GM10248 (cell line): ENCODE measurements at regions not wholly inside any gene's neighbourhood (a gene's known extent, or its start where the extent isn't known, plus 50 kb on each side); places are given as distances from the start of the nearest gene placed in this dataset.
"Not testable (repeated sequence)": the region's sequence is repeated elsewhere in the genome, so short reads cannot be mapped to it uniquely, and the experiment has no call there.

Experiments
- CTCF ChIA-PET: fragments of 300-600 bp; sonication (Branson Sonifier 250); formaldehyde crosslinking; extraction: SDS; loops from one replicate; lab custom pipeline; 2021; ENCODE audit warnings: antibody characterized with exemption; lab: Yijun Ruan, JAX
- POLR2A ChIA-PET: fragments of 350-650 bp; sonication (Branson Sonifier 250); formaldehyde crosslinking; extraction: SDS; loops from one replicate; lab custom pipeline; 2020; ENCODE audit warnings: antibody characterized with exemption; lab: Yijun Ruan, JAX
- DNase-seq: peaks from one replicate; pipeline ENCODE4 v3.0.0; 2012; ENCODE audit errors: extremely low spot score
- TF ChIP-seq, protein P1 (sequence below): IDR thresholded peaks from 2 replicates; pipeline ENCODE4 v1.5.1; 2012; ENCODE audit warnings: mild to moderate bottlenecking, low read depth; ENCODE audit errors: extremely low read depth, missing control alignments, control extremely low read depth

DNA sequence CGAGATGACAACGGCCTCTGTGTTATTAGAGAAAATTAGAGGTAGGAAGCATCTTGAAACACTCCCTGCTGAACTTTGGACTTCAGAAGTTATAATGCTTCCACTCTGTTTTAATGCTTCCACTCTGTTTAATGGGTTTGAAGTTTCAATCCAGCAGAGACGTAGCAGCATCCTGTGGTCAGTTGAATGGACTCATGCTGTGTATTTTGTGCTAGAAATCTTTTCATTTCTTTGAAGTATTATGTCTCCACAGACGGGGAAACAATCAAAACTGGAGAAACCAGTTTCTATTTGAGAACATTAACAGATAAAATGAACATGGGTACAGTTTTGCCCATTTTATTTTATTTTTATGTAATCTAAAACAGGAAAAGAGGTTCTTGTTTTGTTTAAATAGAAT lies 1736.2 kb downstream of the SLITRK5 start:
- ChIA-PET POLR2A (no interaction called here), CTCF (no interaction called here)
- no peak for DNase-seq
- TF ChIP-seq, protein P1, sequence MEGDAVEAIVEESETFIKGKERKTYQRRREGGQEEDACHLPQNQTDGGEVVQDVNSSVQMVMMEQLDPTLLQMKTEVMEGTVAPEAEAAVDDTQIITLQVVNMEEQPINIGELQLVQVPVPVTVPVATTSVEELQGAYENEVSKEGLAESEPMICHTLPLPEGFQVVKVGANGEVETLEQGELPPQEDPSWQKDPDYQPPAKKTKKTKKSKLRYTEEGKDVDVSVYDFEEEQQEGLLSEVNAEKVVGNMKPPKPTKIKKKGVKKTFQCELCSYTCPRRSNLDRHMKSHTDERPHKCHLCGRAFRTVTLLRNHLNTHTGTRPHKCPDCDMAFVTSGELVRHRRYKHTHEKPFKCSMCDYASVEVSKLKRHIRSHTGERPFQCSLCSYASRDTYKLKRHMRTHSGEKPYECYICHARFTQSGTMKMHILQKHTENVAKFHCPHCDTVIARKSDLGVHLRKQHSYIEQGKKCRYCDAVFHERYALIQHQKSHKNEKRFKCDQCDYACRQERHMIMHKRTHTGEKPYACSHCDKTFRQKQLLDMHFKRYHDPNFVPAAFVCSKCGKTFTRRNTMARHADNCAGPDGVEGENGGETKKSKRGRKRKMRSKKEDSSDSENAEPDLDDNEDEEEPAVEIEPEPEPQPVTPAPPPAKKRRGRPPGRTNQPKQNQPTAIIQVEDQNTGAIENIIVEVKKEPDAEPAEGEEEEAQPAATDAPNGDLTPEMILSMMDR: no peak

DNA sequence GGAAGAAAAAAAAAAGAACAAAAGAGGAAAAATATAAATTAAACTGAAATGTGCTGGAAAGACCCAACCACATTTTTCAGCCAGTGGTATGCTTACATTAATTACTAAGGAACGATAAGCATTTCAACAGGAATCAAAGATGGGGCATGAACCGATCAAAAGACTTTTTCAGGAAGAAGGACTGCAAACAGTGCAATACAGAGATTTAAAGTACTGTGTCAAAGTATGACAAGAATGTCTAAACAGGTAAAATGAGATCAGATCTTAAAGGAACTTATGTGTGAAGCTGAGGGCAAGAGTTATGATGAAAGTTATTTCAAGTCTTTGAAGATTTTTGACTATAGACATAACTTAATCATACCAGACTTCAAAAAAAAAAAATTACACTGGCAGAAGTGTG lies 1761.8 kb downstream of the SLITRK5 start:
- TF ChIP-seq, protein P1: no peak

DNA sequence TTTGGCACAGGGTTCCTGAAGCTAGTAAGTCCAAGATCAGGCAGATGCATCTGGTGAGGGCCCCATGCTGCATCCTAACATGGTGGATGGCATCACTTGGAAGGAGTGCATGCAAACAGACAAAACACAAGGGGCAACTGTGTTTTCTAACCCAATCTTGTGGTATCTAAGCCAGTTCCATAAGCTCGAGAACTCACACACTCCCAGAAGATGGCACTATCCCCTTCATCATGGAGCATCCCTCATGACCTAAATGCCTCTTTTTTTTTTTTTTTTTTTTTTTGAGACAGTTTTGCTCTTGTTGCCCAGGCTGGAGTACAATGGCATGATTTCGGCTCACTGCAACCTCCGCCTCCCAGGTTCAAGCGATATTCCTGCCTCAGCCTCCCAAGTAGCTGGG lies 1763.5 kb downstream of the SLITRK5 start:
- CTCF ChIA-PET: interaction anchor here (1.2 kb wide), 1 partner anchor 13 kb away, joined by 3 read pairs; no protein-coding TSS in a partner anchor
- POLR2A ChIA-PET: not testable (repeated sequence)

More for the DNA sequence above, 1761.8 kb downstream of the SLITRK5 start:
- ChIA-PET POLR2A (no interaction called here), CTCF (no interaction called here)
- DNase-seq: no peak

GRCh38 chr13:89454681-89455080 lies 1783.5 kb downstream of the SLITRK5 start:
- CTCF ChIA-PET: no interaction called here
- POLR2A ChIA-PET: no interaction called here
- DNase-seq: no peak
- TF ChIP-seq, protein P1: no peak

More for the DNA sequence above, 1763.5 kb downstream of the SLITRK5 start:
- not testable (repeated sequence) for DNase-seq

- no peak for DNase-seq
- ChIA-PET CTCF (no interaction called here), POLR2A (no interaction called here)
- TF ChIP-seq, protein P1: no peak
Observed at GRCh38 chr13:89455225-89455624, 1784.1 kb downstream of the SLITRK5 start.

DNA sequence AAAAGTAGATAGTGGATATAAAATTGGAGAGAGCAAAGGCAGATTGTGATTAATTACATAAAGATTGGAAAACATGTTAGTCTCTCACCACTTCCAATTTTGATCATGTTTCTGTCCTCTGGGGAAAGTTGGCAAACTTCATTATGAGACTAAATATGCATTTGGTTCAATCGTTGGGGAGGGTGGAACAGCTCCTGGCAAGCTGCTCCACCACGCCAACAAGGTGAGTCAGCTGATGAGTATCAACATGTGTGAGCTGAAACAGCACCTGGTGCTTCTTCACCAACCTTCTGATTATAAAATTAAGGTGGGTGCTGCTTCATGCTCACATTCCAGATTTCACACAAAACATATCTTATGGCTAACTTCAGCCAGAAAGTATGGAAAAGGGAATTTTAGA lies 1784.6 kb downstream of the SLITRK5 start:
- TF ChIP-seq, protein P1: no peak
- ChIA-PET POLR2A (no interaction called here), CTCF (interaction anchor here (1.3 kb wide), 1 partner anchor 69 kb away, joined by 3 read pairs; no protein-coding TSS in a partner anchor)
- DNase-seq: no peak

- TF ChIP-seq, protein P1: no peak
- DNase-seq: no peak
- ChIA-PET POLR2A (no interaction called here), CTCF (no interaction called here)
Observed at GRCh38 chr13:89457977-89458376, 1786.8 kb downstream of the SLITRK5 start.
